HG03175 (cell line): ENCODE measurements at regions not wholly inside any gene's neighbourhood (a gene's known extent, or its start where the extent isn't known, plus 50 kb on each side); places are given as distances from the start of the nearest gene placed in this dataset.

Experiments
- ATAC-seq: cut with Tn5 transposase; IDR thresholded peaks from one replicate; pipeline ENCODE4 v1.9.1; 2021; ENCODE audit warnings: mild to moderate bottlenecking, moderate library complexity; ENCODE audit not compliant: unreplicated experiment

GRCh38 chr2:228866044-228866443 lies 405.0 kb downstream of the PID1 start:
- no peak for ATAC-seq

DNA sequence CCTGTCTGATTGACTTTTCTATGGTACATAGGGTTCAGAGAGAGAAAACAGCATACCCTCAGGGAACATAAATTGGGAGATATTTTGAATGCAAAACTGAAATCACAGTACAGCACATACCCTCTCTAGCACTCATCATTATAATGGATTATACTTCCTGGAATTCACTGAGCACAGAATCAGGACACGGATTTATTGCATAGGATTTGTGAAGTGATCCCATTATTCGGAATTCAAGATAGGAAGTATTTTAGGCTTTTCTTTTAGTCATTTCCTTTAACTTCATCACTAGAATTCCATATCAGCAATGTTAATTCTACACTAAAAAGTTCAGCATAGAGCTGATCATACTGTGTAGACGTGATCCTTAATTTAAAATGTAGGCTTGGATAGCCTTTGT lies 407.0 kb downstream of the PID1 start:
- ATAC-seq = no peak

GRCh38 chr2:228860601-228861285 lies 410.3 kb downstream of the PID1 start:
- ATAC-seq = no peak

- no peak for ATAC-seq
Measured at GRCh38 chr2:228853151-228853550, 417.9 kb downstream of the PID1 start.

DNA sequence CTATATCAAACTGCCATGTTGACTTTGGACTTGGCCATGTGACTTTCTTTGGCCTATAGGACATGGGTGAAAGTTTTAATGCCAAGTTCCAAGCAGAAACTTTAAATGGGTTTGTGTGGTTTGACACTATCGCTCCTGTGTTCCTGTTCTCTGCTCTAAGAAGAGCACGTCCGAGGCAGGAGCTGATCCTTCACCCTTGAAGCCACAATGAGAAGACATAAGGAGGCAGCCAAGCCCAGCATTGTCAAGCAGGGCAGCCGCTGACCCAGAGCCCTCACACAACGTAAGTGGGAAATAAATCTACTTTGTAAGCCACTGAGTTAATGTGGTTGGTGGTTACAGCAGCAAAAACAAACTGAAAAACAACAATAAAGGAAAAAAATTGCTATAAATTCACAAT lies 422.4 kb downstream of the PID1 start:
- no peak for ATAC-seq

- ATAC-seq = no peak
Measured at GRCh38 chr2:228847684-228848083, 423.4 kb downstream of the PID1 start.

GRCh38 chr2:228846161-228846560 lies 424.9 kb downstream of the PID1 start:
- ATAC-seq = no peak

DNA sequence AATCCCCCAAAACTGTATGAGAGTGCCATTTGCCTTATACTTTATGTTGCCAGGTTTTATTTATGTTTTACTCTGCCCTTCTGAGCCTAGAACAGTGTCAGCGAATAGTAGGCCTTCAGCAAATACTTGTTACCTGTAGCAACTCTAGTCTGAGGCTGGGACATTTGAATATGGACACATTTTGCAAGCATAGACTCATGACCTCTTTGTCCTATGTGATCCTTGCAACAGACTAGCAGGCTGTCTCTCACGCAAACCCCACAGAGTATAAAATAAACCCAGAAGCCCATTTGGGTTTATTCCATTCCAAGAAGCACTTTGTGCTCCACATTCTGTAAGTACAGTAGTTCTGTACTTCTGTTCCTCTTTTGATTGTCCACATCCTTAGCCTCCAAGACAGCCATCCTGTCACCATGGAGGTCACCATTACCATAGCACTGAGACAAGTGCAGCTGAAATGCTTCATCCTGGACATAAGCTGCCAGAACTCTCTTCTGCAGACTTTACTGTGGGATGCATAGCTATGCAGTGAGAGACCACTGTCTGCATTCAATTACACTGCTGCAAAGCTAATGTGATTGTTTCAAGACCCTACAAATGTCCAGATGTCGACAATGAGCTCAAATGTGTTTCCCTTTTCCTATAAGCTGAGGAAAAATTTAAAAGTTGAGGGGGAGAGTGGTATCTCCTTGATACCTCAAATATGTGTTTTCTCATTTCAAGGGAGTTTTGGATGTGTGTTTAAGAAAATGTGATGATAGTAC lies 425.7 kb downstream of the PID1 start:
- no peak for ATAC-seq

GRCh38 chr2:228841877-228842276 lies 429.2 kb downstream of the PID1 start:
- no peak for ATAC-seq

DNA sequence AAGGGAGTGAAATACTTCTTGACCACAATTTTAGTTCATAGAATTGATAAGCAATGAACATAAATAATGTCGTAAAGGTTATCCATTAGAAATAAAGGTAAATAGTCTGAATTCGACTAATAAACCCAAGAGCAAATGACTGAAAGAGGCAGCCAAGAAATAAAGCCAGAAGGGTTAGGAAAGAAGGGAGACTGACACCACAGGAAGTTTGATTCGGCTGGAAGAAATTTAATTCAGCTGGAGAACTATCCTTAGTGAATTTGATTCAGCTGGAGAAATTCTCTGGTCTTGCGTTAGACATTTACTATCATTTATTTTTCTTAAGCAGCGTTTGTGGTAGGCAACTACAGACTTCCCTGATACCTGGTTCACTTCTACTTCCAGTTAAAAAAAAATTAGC lies 429.6 kb downstream of the PID1 start:
- ATAC-seq = no peak

- ATAC-seq = no peak
Measured at GRCh38 chr2:228840743-228841114, 430.4 kb downstream of the PID1 start.

DNA sequence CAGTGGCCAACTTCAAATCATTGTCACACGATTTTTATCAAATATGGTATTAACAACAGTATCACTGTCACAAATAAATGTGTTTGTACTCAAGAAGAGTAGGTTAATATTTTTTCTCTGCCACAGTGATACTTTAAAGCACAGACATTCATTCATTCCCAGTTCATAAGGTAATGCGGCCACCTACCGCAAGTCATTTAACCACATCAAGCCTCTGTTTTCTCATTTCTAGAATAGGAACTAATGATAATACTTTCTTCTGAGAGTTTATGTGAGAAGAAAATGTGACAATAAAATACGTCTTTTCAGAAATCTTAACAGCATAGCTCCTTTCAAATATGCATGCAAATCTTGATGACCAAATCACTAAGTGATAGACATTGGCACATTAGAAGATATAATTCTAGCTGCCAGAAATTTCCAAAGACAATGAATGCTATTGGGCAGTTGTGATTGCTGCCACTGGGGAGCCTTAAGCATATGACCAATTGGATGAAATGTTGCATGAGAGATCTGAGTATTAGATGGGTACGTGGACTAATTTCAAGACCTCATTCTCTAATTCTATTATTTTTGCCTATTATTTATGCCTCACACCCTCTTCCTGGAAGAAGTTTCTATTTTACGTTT lies 430.9 kb downstream of the PID1 start:
- no peak for ATAC-seq

DNA sequence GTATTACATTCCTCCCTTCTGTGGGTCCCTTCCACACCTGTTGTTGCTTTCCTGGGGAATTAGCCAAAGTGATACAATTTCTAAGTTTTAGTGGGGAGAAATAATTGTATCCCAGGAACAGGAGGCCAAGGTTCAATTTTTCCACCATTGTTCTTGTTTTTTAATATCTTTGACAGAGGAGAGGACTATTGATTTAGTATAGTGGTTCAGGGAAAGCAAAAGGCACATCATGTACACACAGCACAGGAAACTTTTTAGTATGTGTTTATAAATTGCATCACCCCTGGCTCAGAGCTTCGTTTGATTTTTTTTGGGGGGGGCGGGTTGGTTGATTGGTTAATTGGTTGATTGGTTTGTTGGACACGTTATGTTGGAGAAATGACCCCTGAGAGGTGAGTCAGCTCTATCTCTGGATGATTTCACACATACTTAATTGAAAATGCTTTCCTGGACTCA lies 431.6 kb downstream of the PID1 start:
- ATAC-seq = no peak

- ATAC-seq = no peak
Measured at GRCh38 chr2:228838819-228839218, 432.3 kb downstream of the PID1 start.

- ATAC-seq = no peak
Measured at GRCh38 chr2:228828397-228828796, 442.7 kb downstream of the PID1 start.

DNA sequence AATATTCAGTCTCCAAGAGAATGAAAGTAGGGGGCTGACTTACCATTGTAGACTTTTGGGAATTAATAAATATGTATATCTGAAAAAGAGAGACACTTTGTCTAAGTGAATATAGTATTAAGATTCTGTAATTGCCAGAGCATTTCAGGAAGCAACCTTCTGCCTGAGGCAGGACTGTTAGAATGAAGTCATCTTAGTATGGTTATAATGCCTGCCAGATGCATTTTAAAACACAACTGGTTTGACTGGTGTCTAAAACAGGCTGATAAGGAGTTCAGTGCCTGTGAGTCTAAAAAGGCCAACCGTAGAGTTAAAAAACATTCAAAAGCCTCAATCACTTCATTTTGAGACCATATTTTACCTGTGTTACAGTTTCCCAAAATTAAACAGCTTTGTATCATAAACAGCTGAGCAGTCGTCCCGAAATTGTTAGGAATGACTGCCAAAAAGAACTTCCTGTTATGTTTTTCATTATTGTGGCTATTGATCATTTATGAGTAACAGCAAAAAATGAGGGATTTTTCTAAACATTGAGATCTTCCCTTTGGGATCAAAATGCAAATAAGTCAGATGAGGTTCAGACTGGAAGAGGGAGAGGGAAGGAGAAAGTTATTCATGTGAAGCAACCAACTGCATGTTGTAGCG lies 443.9 kb downstream of the PID1 start:
- no peak for ATAC-seq

- ATAC-seq = no peak
Measured at GRCh38 chr2:228819701-228820100, 451.4 kb downstream of the PID1 start.

- no peak for ATAC-seq
Measured at GRCh38 chr2:228802181-228803071, 468.7 kb downstream of the PID1 start.

DNA sequence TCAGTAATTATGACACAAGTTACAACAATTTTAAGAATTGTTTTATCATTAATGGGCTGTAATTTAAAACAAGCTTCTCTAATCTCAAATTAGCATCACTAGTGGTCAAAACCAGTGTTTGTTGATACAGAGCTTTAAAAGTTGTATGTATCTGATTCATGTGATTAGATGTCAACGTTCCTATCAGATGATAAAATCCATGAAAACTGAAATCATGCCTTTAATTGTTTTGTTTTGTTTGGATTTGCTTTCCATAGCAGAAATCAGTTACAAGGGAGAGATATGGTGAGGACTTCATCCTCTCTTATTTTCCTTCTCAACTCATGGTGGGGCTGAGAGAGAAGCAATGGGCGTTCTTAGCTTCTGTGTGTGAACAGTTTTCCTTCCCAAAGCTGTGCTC lies 469.6 kb downstream of the PID1 start:
- ATAC-seq = no peak

- no peak for ATAC-seq
Measured at GRCh38 chr2:228799208-228799588, 471.9 kb downstream of the PID1 start.
